ENCODE measurements at regions not wholly inside any gene's neighbourhood (a gene's known extent, or its start where the extent isn't known, plus 50 kb on each side); places are given as distances from the start of the nearest gene placed in this dataset.

GRCh38 chr4:71241501-71242288, 97.1 kb upstream of the SLC4A4 start:
- DNase-seq (ENCODE audit: low read depth), result no peak

- no peak for DNase-seq (ENCODE audit: low read depth)
These were observed 95.6 kb upstream of the SLC4A4 start for GRCh38 chr4:71243091-71243833.

GRCh38 chr4:71247706-71248105, 91.1 kb upstream of the SLC4A4 start:
- no peak for DNase-seq (ENCODE audit: low read depth)

- no peak for DNase-seq (ENCODE audit: low read depth)
These were observed 87.6 kb upstream of the SLC4A4 start for GRCh38 chr4:71251261-71251660.

GRCh38 chr4:71253545-71253944, 85.3 kb upstream of the SLC4A4 start:
- DNase-seq (ENCODE audit: low read depth), result no peak

GRCh38 chr4:71254451-71255012, 84.3 kb upstream of the SLC4A4 start:
- DNase-seq (ENCODE audit: low read depth), result no peak

GRCh38 chr4:71255976-71256375, 82.8 kb upstream of the SLC4A4 start:
- DNase-seq (ENCODE audit: low read depth), result no peak

- no peak for DNase-seq (ENCODE audit: low read depth)
These were observed 81.1 kb upstream of the SLC4A4 start for GRCh38 chr4:71257761-71258160.

- no peak for DNase-seq (ENCODE audit: low read depth)
These were observed 80.5 kb upstream of the SLC4A4 start for GRCh38 chr4:71258323-71258722.

- no peak for DNase-seq (ENCODE audit: low read depth)
These were observed 79.5 kb upstream of the SLC4A4 start for GRCh38 chr4:71259280-71259679.

GRCh38 chr4:71259911-71260331, 78.9 kb upstream of the SLC4A4 start:
- no peak for DNase-seq (ENCODE audit: low read depth)

- DNase-seq (ENCODE audit: low read depth), result no peak
These were observed 78.3 kb upstream of the SLC4A4 start for GRCh38 chr4:71260544-71260943.

GRCh38 chr4:71261001-71261400, 77.8 kb upstream of the SLC4A4 start:
- DNase-seq (ENCODE audit: low read depth), result no peak

- no peak for DNase-seq (ENCODE audit: low read depth)
These were observed 77.1 kb upstream of the SLC4A4 start for GRCh38 chr4:71261633-71262121.

GRCh38 chr4:71262161-71262560, 76.7 kb upstream of the SLC4A4 start:
- DNase-seq (ENCODE audit: low read depth), result no peak

- no peak for DNase-seq (ENCODE audit: low read depth)
These were observed 72.6 kb upstream of the SLC4A4 start for GRCh38 chr4:71266090-71266794.

GRCh38 chr4:71267244-71267643, 71.6 kb upstream of the SLC4A4 start:
- DNase-seq (ENCODE audit: low read depth), result no peak

GRCh38 chr4:71268166-71268565, 70.7 kb upstream of the SLC4A4 start:
- no peak for DNase-seq (ENCODE audit: low read depth)

GRCh38 chr4:71269233-71269632, 69.6 kb upstream of the SLC4A4 start:
- DNase-seq (ENCODE audit: low read depth), result no peak

GRCh38 chr4:71270901-71271300, 67.9 kb upstream of the SLC4A4 start:
- peak; percentile 3 for DNase-seq (ENCODE audit: low read depth)

GRCh38 chr4:71272976-71273375, 65.8 kb upstream of the SLC4A4 start:
- no peak for DNase-seq (ENCODE audit: low read depth)

GRCh38 chr4:71275004-71275403, 63.8 kb upstream of the SLC4A4 start:
- DNase-seq (ENCODE audit: low read depth), result no peak
